ENCODE measurements at regions not wholly inside any gene's neighbourhood (a gene's known extent, or its start where the extent isn't known, plus 50 kb on each side); places are given as distances from the start of the nearest gene placed in this dataset.

DNA sequence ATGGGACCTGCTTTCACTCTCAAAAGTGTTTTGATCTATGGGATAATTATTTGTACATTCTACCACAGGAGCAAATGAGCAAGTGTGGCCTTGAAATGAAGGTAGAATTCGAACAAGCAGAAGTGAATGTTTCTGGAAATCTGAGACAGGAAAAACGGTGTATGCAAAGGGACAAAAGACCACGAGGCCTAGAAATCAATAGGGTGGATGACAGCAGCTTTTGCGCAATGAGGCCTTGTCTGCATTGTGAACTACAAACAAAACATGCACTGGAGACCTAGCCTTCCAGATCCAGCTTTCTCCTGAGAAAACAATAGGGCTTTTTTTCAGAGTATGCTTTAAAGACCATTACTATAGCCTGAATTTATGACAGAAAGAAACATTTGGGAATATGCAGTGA is 1137.0 kb downstream of the ROBO2 start:
- TF ChIP-seq, protein P1, sequence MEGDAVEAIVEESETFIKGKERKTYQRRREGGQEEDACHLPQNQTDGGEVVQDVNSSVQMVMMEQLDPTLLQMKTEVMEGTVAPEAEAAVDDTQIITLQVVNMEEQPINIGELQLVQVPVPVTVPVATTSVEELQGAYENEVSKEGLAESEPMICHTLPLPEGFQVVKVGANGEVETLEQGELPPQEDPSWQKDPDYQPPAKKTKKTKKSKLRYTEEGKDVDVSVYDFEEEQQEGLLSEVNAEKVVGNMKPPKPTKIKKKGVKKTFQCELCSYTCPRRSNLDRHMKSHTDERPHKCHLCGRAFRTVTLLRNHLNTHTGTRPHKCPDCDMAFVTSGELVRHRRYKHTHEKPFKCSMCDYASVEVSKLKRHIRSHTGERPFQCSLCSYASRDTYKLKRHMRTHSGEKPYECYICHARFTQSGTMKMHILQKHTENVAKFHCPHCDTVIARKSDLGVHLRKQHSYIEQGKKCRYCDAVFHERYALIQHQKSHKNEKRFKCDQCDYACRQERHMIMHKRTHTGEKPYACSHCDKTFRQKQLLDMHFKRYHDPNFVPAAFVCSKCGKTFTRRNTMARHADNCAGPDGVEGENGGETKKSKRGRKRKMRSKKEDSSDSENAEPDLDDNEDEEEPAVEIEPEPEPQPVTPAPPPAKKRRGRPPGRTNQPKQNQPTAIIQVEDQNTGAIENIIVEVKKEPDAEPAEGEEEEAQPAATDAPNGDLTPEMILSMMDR (IDR thresholded peaks at IDR 0.05), result no peak
- no peak for TF ChIP-seq EP300 (IDR thresholded peaks at IDR 0.05)

Measured in upper lobe of left lung (tissue), 4 donors.